HG02885 (cell line): ENCODE measurements at regions not wholly inside any gene's neighbourhood (a gene's known extent, or its start where the extent isn't known, plus 50 kb on each side); places are given as distances from the start of the nearest gene placed in this dataset.
"Not testable (repeated sequence)": the region's sequence is repeated elsewhere in the genome, so short reads cannot be mapped to it uniquely, and the experiment has no call there.

Experiments
- ATAC-seq: cut with Tn5 transposase; IDR thresholded peaks from one replicate; pipeline ENCODE4 v1.9.1; 2021; ENCODE audit warnings: mild to moderate bottlenecking; ENCODE audit not compliant: unreplicated experiment, poor library complexity

DNA sequence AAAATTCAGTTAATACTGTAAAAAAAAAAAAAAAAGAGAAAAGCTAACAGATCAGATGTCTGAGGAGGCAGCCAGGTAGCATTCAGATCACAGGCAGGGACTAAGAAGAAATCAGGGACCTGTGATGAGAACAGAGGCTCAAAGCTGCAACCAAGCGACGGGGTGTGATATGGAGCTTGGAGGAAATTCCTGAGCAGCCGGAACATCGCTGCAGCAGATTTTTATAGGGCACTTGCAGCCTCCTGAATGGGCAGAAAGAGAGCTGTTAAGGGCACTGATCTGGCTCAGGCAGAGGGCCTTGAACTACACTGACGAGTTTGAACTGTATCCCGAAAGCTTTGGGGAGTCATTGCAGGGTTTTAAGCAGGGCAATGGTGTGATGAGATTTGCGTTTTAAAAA, 315.4 kb downstream of the ADGRL2 start:
- ATAC-seq: no peak

- no peak for ATAC-seq
Measured at GRCh38 chr1:82114887-82115286, 314.2 kb downstream of the ADGRL2 start.

DNA sequence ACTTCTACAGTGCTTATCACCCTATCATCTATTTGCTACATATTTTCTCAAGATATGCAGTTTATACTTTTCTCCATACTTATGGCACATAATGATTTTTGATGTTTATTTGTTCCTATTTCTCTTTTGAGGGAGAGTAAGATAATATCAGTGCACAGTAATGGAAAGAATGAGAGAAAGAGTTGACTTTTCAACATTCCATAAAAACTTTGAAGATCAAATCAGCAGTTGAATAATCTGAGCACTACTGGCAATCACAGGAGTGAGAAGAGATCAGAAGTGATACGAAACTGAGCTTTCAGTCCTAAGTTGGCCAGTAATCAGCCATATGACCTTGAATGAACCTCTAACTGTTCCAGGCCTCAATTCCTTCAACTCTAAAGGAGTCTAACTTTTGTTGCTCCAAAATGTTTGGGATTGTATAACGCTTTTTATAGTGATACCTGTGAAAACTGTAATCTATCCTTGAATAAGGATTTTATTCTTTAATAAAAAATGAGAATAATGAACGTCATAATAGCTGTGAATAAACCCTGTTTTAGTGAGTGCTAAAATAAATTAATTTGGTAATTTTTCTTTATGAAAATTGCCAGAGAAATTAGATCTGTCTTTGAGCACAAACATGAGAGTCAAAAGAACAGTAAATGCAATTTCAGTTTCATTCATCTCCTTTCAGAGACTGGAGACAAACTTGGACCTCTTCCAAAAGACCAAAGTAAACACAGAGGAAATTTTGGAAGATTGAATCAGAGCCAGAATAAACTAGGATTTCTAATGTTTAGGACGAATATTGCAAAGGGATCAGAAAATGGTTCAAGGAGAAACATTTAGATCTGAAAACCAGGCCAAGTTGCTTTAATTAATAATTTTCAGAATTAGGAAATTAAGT, 309.9 kb downstream of the ADGRL2 start:
- ATAC-seq: no peak

DNA sequence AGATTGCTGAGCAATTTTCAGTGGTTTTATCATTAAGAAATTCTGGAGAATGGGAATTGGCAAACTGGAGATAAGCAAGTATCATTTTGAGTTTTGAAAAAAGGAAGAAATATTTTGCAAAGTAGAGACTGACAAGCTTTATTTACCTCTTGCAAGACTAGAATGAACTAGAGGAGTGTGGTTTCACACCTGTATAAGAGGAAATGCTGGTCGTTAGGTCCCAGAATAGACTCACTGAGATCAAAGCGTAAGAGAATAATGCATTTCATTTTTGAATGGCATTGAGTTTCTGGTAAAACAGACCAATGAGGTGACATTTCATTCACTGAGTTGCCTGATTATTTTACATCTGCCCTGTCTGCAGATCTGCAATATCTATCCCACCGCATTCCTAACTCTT, 308.1 kb downstream of the ADGRL2 start:
- ATAC-seq: peak; percentile 80

DNA sequence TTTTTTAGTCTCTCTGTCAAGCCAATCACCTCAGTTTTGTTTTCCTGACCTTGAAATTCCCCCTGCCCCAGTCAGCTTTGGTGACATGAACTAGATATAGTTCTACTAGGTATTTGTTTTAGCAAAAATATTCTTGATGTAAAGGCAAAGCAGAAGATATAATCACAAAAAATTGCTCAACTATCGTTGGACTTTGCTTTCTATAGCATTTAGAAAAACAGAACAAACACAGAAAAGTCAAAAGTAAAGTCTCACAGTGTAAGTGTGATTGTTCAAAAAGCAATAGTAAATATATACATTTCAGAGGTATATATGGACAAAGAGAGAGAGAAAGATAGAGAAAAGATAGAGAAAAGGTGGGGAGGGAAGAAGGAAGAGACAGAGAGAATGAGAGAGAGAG, 305.9 kb downstream of the ADGRL2 start:
- no peak for ATAC-seq

DNA sequence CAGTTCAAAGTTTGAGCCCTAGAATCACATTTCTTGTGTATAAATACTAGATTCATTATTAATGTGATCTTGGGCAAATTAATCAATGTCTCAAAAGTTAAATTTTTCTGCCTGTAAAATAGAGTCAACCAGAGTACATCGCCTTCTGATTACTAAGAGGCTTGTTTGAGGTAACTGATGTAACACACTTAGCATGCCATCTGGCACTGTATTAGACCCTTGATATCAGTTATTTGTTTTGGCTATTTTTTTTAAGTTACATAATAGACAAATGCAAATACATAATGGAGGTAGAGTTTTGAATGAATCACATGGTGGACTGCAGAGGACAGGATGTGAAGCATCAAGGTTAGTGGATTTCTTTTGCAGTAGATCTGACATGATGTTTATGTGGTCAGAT, 298.4 kb downstream of the ADGRL2 start:
- no peak for ATAC-seq

GRCh38 chr1:82094136-82094535, 293.4 kb downstream of the ADGRL2 start:
- ATAC-seq: no peak

- ATAC-seq: no peak
Measured at GRCh38 chr1:82091729-82092128, 291.0 kb downstream of the ADGRL2 start.

DNA sequence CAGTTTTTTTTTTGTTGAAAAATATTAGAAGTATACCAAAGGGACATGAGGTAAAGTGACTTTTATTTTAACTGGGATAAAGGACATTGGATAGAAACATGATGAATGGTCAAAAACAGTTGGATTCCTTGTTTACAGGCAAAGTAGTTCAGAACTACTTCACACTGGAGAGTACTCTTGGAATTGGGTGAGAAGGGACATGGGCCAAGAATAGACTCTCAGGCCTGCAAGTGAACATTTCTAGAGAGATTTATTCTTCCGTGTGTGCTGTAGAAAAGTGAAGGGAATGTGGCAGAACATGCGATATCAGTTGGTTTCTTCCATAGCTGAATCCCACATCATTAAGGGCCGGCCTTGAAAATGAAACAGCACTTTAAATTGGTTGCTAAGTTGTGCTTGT, 290.5 kb downstream of the ADGRL2 start:
- ATAC-seq: no peak

DNA sequence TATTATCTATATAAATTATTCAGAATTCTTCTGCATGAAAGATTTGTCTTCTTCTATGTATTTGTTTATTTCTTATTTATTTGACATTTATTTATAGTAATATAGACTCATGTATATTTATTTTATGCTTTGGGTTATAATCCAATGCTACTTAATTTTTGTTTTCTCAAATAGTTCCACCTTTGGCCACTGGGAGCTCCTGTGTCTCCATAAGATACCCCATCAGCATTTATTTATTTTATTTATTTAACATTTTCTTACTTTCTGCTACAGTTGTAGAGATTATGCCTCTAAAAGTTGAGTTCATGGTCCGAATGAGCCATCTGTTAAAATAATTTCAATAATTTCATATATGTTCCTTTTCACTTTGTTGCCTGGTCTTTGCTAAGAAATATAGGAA, 289.4 kb downstream of the ADGRL2 start:
- no peak for ATAC-seq

DNA sequence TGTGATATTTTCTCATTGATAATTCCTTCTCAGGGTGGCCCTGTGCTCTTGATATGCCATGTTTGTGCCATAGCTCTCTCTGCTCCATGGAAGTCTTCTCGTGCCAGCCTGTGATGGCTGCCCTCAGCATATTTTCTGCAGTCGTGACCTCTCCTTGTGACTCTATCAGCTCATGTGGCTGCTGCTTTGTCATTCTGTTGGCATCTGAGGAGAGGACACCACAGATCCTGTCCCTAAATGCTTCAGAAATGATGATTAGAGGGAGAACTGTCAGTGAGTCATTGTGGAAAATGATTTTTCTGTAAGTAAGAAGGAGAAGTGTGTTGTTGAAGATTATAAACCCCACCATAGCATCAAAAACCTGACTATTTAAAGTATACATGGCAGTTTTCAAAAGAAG, 286.0 kb downstream of the ADGRL2 start:
- ATAC-seq: no peak

DNA sequence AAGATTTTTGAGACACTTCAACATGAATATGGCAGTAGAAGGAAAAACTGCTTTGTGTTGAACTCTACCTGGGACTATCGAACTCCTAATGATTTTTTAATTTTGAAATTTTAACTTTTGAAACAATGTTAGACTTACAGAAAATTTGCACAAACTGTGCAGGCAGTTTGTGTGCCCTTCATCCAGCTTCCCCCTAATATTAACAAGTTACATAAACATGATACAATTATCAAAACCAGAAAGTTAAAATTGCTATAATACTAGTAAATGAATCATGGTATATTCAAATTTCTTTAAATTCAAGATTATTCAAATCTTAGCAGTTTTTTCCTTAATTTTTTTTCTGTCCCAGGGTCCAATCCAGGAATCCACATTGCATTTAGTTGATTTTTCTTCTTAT, 278.9 kb downstream of the ADGRL2 start:
- ATAC-seq: no peak

DNA sequence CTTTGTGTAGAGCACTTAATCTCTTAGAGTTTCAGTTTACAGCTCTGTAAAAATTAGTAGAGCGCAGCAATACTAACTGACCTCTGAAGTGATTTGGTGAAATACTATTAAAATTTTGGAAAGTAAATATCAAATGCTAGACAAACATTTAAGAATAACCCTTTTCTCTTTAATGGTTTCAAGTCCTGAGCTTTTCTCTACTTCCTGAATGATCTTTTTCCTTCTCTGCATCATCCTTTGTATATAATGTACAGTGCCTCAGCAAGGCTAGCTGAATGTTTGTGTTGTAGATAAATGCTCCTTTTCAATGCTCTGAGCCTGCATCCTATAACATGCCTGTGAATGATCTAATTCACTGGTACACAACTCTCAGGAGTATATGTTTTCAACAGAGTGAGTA, 272.9 kb downstream of the ADGRL2 start:
- no peak for ATAC-seq

DNA sequence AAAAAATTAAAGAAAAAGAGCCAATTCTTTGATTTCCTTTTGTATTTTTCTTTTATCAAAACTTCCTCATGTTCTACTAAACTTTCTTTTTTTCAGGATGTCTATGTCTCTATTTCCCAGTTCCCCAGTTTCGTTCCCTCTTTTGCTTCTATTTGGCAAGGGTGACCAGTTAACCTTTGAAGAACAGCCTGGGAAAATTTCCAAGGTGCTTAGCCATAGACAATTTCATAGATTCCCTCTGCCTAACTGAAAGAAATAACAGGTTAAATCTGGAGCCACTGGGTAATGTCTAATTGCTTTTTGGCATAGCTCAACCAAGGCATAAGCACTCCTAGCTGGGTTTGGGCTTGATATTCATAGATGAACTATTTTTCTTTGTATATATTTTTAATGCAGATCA, 272.3 kb downstream of the ADGRL2 start:
- ATAC-seq: no peak

- no peak for ATAC-seq
Measured at GRCh38 chr1:82065916-82066315, 265.2 kb downstream of the ADGRL2 start.

DNA sequence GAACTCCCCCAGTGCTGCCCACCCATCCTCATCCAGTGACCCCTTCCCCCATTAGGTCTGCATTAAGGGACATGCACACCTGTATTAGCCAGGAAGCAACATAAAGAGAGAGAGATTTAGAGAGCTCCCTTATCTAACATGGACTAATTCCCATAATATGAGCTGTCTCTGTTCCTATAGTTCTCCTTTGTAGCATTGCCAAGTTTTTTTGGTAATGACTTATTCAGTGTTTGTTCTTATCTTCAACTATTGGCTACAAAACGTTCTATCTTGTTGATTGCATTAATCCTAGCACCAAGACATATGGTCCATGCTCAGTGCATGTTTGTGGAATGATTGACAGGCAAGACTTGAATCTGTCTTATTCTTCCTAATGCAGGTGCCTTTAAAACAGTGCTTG, 264.0 kb downstream of the ADGRL2 start:
- no peak for ATAC-seq

GRCh38 chr1:82062206-82062605, 261.5 kb downstream of the ADGRL2 start:
- ATAC-seq: no peak

DNA sequence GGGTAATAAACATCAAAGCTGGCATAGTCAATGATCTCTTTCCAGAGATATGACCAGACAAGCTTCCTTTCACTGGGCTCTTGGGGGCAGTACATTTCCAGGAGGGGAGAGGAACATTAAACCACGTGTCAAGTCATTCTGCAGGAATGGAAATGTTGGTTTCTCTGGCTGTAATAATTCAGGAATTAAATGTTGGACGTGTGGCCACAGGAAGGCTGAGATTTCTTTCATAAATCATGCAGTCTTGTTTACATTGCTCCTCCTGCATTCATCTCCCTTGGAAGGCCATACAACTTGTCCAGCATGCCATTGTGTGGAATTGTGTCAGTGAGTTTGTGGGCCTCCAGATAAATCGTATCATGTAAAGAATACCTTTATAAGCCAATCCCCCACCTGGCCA, 259.2 kb downstream of the ADGRL2 start:
- no peak for ATAC-seq

- ATAC-seq: no peak
Measured at GRCh38 chr1:82057011-82057410, 256.3 kb downstream of the ADGRL2 start.

DNA sequence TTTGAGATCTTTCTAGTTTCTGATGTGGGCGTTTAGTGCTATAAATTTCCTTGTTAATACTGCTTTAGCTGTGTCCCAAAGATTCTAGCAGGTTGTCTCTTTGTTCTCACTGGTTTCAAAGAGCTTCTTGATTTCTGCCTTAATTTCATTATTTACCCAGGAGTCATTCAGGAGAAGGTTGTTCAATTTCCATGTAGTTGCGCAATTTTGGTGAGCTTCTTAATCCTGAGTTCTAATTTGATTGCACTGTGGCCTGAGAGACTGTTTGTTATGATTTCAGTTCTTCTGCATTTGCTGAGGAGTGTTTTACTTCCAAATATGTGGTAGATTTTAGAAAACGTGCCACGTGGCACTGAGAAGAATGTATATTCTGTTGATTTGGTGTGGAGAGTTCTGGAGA, 254.6 kb downstream of the ADGRL2 start:
- ATAC-seq: not testable (repeated sequence)

DNA sequence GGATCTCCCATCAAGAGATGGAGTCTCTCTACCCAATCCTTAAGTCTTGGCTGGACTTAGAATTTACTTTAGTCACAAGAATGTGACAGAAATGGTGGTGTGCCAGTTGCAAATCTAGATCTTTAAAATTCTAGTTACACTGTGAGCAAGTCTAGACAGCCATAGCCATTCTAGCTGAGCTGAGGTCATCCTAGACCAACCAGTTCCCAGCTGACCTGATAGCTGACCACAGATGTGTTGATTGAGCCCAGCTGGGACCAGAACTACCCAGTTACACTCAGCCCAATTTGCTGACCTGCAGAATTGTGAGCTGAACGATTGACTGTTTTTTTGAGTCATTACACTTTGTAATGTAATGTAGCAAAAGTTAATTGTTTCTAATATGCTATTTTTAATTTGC, 251.8 kb downstream of the ADGRL2 start:
- ATAC-seq: no peak

GRCh38 chr1:82048596-82048995, 247.9 kb downstream of the ADGRL2 start:
- no peak for ATAC-seq
